HepG2 (cell line): ENCODE measurements at regions not wholly inside any gene's neighbourhood (a gene's known extent, or its start where the extent isn't known, plus 50 kb on each side); places are given as distances from the start of the nearest gene placed in this dataset.

ENCODE experiments used
- ATAC-seq: fragments of 200-7000 bp; cut with Tn5 transposase; 3 replicates; pipeline ENCODE4 v1.9.1; 2020; ENCODE audit warnings: mild to moderate bottlenecking, moderate library complexity
- BruUV-seq: library from RNA; stranded (reverse); fragments of 400-500 nt; replicated peaks from 2 replicates; lab custom pipeline; 2021; lab: Mats Ljungman, UMichigan
- CTCF ChIA-PET: fragments of 300-600 bp; formaldehyde crosslinking; extraction: SDS; loops from one replicate; lab custom pipeline; 2021; ENCODE audit warnings: low total read pairs, inconsistent platforms, low intra/inter-chr PET ratio; lab: Yijun Ruan, JAX
- POLR2A ChIA-PET: fragments of 350-600 bp; sonication (Branson Sonifier 250); formaldehyde crosslinking; loops from one replicate; lab custom pipeline; 2020; ENCODE audit warnings: antibody characterized with exemption, inconsistent platforms; lab: Yijun Ruan, JAX
- DNase-seq: peaks from one replicate; pipeline ENCODE4 v3.0.0-alpha.2; 2015; ENCODE audit warnings: low spot score
- FAIRE-seq: peaks from 3 replicates; lab custom pipeline; 2011; peaks lifted over from hg19 to GRCh38; lab: Jason Lieb, UNC
- H2AFZ ChIP-seq: one replicate; pipeline ENCODE4 v1.6.1; 2011; ENCODE audit warnings: low read length, inconsistent platforms
- H3K27ac ChIP-seq: fragments of 300-600 bp; 3 replicates; pipeline ENCODE4 v1.8.0; 2011; ENCODE audit warnings: mixed run types, mild to moderate bottlenecking, mixed read lengths, low read length, inconsistent platforms; ENCODE audit not compliant: insufficient read depth; ENCODE audit errors: extremely low read length
- H3K27me3 ChIP-seq, 2 experiments: fragments of 200-600 bp in 1 of 2; 2 replicates in 1 of 2; 3 replicates in 1 of 2; pipeline versions ENCODE4 v1.6.0 to v1.8.0; 2011; ENCODE audit warnings: low read length in 2 of 2, mild to moderate bottlenecking in 2 of 2, moderate library complexity in 2 of 2, inconsistent platforms in 1 of 2; ENCODE audit not compliant: insufficient read depth in 2 of 2, control insufficient read depth in 1 of 2
- H3K36me3 ChIP-seq, 2 experiments: fragments of 200-600 bp in 1 of 2; replicated peaks in 1 of 2; 2 replicates in 1 of 2; 3 replicates in 1 of 2; pipeline versions ENCODE4 v1.5.1 to v1.8.0; 2011; ENCODE audit warnings: low read length in 2 of 2, inconsistent platforms in 1 of 2; ENCODE audit not compliant: insufficient read depth in 2 of 2, control insufficient read depth in 1 of 2
- H3K4me1 ChIP-seq: 2 replicates; pipeline ENCODE4 v1.5.1; 2012; ENCODE audit warnings: low read length, inconsistent platforms; ENCODE audit not compliant: insufficient read depth
- H3K4me2 ChIP-seq: 2 replicates; pipeline ENCODE4 v1.6.0; 2011; ENCODE audit warnings: low read depth, low read length, inconsistent platforms
- H3K4me3 ChIP-seq, 3 experiments: fragments of 200-600 bp in 1 of 3; sonication (generic), shearing (Covaris generic) in 1 of 3; replicated peaks in 1 of 3; 2 replicates each; pipeline ENCODE4 v1.5.1; 2011 to 2016; ENCODE audit warnings: low read length in 3 of 3, inconsistent platforms in 2 of 3, low read depth in 2 of 3, mild to moderate bottlenecking in 2 of 3, control low read depth in 1 of 3, mixed read lengths in 1 of 3; ENCODE audit not compliant: insufficient read depth in 1 of 3
- H3K79me2 ChIP-seq: one replicate; pipeline ENCODE4 v1.6.1; 2011; ENCODE audit warnings: low read length, inconsistent platforms; ENCODE audit not compliant: insufficient read depth
- H3K9ac ChIP-seq: 2 replicates; pipeline ENCODE4 v1.6.0; 2011; ENCODE audit warnings: mild to moderate bottlenecking, low read depth, low read length, inconsistent platforms; ENCODE audit not compliant: insufficient read depth
- H3K9me3 ChIP-seq: 2 replicates; pipeline ENCODE4 v1.5.1; 2012; ENCODE audit warnings: mild to moderate bottlenecking, low read length
- H4K20me1 ChIP-seq: 2 replicates; pipeline ENCODE4 v1.6.0; 2011; ENCODE audit warnings: inconsistent platforms, mild to moderate bottlenecking, low read length, moderate library complexity; ENCODE audit not compliant: insufficient read depth
- CHD2 ChIP-seq: IDR thresholded peaks from 2 replicates; pipeline ENCODE4 v1.6.1; 2011; ENCODE audit warnings: low read depth, low read length, improper control_type of control experiment
- ELF4 ChIP-seq: sonication (generic); formaldehyde crosslinking; IDR thresholded peaks from 2 replicates; pipeline ENCODE4 v1.5.0; 2020; ENCODE audit warnings: missing genetic modification reagents, mild to moderate bottlenecking, moderate library complexity, borderline replicate concordance
- ETV5 ChIP-seq: IDR thresholded peaks from 2 replicates; pipeline ENCODE4 v1.6.1; 2018; ENCODE audit warnings: missing biosample characterization, missing genetic modification reagents, inconsistent platforms, borderline replicate concordance
- FOXJ3 ChIP-seq: sonication (generic); formaldehyde crosslinking; IDR thresholded peaks from 2 replicates; pipeline ENCODE4 v1.4.0; 2020; ENCODE audit warnings: missing genetic modification reagents, mild to moderate bottlenecking, borderline replicate concordance
- HES4 ChIP-seq: sonication (generic); formaldehyde crosslinking; IDR thresholded peaks from 2 replicates; pipeline ENCODE4 v1.9.0; 2021; ENCODE audit warnings: mild to moderate bottlenecking, missing genetic modification reagents, borderline replicate concordance
- KAT8 ChIP-seq: IDR thresholded peaks from 2 replicates; pipeline ENCODE4 v1.6.1; 2016; ENCODE audit warnings: missing genetic modification reagents, missing compliant biosample characterization
- POLR2AphosphoS2 ChIP-seq: IDR thresholded peaks from 2 replicates; pipeline ENCODE4 v1.6.1; 2011; ENCODE audit warnings: low read depth, low read length, improper control_type of control experiment
- RARG ChIP-seq: sonication (generic); formaldehyde crosslinking; IDR thresholded peaks from 2 replicates; pipeline ENCODE4 v1.4.0; 2020; ENCODE audit warnings: low read depth, mild to moderate bottlenecking, missing genetic modification reagents
- SCMH1 ChIP-seq: sonication (generic); formaldehyde crosslinking; IDR thresholded peaks from 2 replicates; pipeline ENCODE4 v1.9.0; 2021; ENCODE audit warnings: missing genetic modification reagents, mild to moderate bottlenecking, borderline replicate concordance
- ZBTB33 ChIP-seq: sonication (generic); formaldehyde crosslinking; IDR thresholded peaks from 2 replicates; pipeline ENCODE4 v1.4.0; 2020; ENCODE audit warnings: missing genetic modification reagents
- ZHX1 ChIP-seq: sonication (generic); formaldehyde crosslinking; IDR thresholded peaks from 2 replicates; pipeline ENCODE4 v1.8.1; 2022; ENCODE audit warnings: low read depth, mild to moderate bottlenecking, missing genetic modification reagents
- ZNF503 ChIP-seq: sonication (generic); formaldehyde crosslinking; IDR thresholded peaks from 2 replicates; pipeline ENCODE4 v1.4.0; 2020; ENCODE audit warnings: missing genetic modification reagents
- ZNF557 ChIP-seq: sonication (generic); formaldehyde crosslinking; IDR thresholded peaks from 2 replicates; pipeline ENCODE4 v1.4.0; 2020; ENCODE audit warnings: missing genetic modification reagents
- WGBS: methylation state at CpG from one replicate; pipeline ENCODE4 v1.1.6; 2017; ENCODE audit warnings: low lambda C conversion rate; 5-methylcytosine and 5-hydroxymethylcytosine counted together
- in situ Hi-C: cut with HindIII; loops from 2 replicates; pipeline ENCODE4 v1.10.0; 2017; ENCODE audit warnings: low pct_unique_long_range_greater_than_20kb; ENCODE audit not compliant: extremely low pct_ligation_motif_present
- intact Hi-C: fragments of 100-400 bp; cut with micrococcal nuclease; formaldehyde crosslinking; loops from one replicate; pipeline ENCODE4 v1.10.0; 2022; ENCODE audit not compliant: unreplicated experiment

- Histone ChIP-seq H3K79me2 (no peaks in the 10 kb centered on the region), H3K36me3 (no peaks in the 10 kb centered on the region), H3K4me2 (no peak overlapping the region), H3K9me3 (peaks cover 24% of the 10 kb centered on the region), H3K27me3 (peaks cover 2 to 3% of the 10 kb centered on the region in 2 experiments; a peak in 2 of 5 replicates), H4K20me1 (no peaks in the 10 kb centered on the region), H3K4me1 (peaks cover 12% of the 10 kb centered on the region), H3K27ac (no peak overlapping the region), H3K4me3 (no peak overlapping the region), H2AFZ (no peak overlapping the region), H3K9ac (no peak overlapping the region)
- ChIA-PET CTCF (no interaction called here), POLR2A (no interaction called here)
- intact Hi-C loops (no loop called here), in situ Hi-C loops (no loop called here)
- DNase-seq (no peak), FAIRE-seq (no peak), ATAC-seq (no peak)
- no peak for TF ChIP-seq ETV5 (CRISPR knock-in tag)
- no TSS peak for BruUV-seq
- WGBS = 26% methylated on average over 8 of the region's 8 CpGs
Observed at GRCh38 chr20:23265226-23265625, 85.4 kb upstream of the NXT1 start.

- intact Hi-C loops (no loop called here), in situ Hi-C loops (no loop called here)
- Histone ChIP-seq H3K4me2 (no peak overlapping the region), H3K27ac (no peak overlapping the region), H3K36me3 (no peaks in the 10 kb centered on the region), H2AFZ (no peak overlapping the region), H3K4me1 (peaks cover 5% of the 10 kb centered on the region), H3K9me3 (peaks cover 22% of the 10 kb centered on the region), H4K20me1 (no peaks in the 10 kb centered on the region), H3K27me3 (peaks cover 2 to 3% of the 10 kb centered on the region in 2 experiments; a peak in 2 of 5 replicates), H3K9ac (no peak overlapping the region), H3K4me3 (no peak overlapping the region), H3K79me2 (no peaks in the 10 kb centered on the region)
- no TSS peak for BruUV-seq
- ChIA-PET CTCF (no interaction called here), POLR2A (no interaction called here)
- 35% methylated on average over 4 of the region's 4 CpGs for WGBS
- ATAC-seq (no peak), FAIRE-seq (no peak), DNase-seq (no peak)
- no peak for TF ChIP-seq SCMH1 (CRISPR knock-in tag)
- TF ChIP-seq CHD2 = no peak
- no peak for TF ChIP-seq ZHX1 (CRISPR knock-in tag)
- TF ChIP-seq ZNF503 (CRISPR knock-in tag) = no peak
- TF ChIP-seq HES4 (CRISPR knock-in tag) = no peak
- TF ChIP-seq KAT8 (CRISPR knock-in tag) = no peak
- TF ChIP-seq ZNF557 = no peak
- no peak for TF ChIP-seq ELF4
- no peak for TF ChIP-seq RARG (CRISPR knock-in tag)
- TF ChIP-seq FOXJ3 = no peak
- TF ChIP-seq ZBTB33 (CRISPR knock-in tag) = no peak
- no peak for TF ChIP-seq POLR2AphosphoS2
Observed at GRCh38 chr20:23264545-23264944, 86.0 kb upstream of the NXT1 start.
